Astrocyte of the spinal cord (primary cell): ENCODE measurements at regions not wholly inside any gene's neighbourhood (a gene's known extent, or its start where the extent isn't known, plus 50 kb on each side); places are given as distances from the start of the nearest gene placed in this dataset.

Experiments
- DNase-seq: peaks from one replicate; pipeline ENCODE4 v3.0.0; 2011; ENCODE audit warnings: low read depth, low spot score
- H3K4me3 ChIP-seq: 2 replicates; pipeline ENCODE4 v1.5.1; 2011; ENCODE audit warnings: low read depth, mild to moderate bottlenecking, low read length, moderate library complexity
- in situ Hi-C: cut with HindIII; loops from 2 replicates; pipeline ENCODE4 v1.10.0; 2017; ENCODE audit warnings: low sequenced_read_pairs
- TF ChIP-seq, protein P1 (sequence below): IDR thresholded peaks from 2 replicates; pipeline ENCODE4 v1.5.1; 2012; ENCODE audit warnings: low read depth, mild to moderate bottlenecking, low read length, inconsistent platforms

DNA sequence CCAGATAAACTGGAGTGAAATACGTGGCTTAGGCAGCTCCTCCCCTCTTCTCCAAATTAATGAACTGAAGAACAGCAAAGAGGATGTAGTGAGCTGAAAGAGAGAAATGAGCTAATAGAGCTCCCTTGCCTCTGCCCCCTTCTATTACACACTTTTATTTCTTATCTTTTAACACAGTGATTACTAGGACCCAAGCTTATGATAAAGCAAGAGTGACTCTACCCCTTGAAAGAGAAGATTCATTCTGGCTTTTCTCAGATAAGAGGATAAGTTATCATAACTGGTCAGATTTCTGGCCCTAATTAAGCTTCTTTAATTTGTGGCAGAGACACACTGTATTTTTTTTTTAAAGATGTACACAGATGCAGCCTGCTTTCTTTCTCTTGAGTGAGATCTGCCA, 102.2 kb downstream of the MSTN start:
- in situ Hi-C loops: no loop called here
- TF ChIP-seq, protein P1, sequence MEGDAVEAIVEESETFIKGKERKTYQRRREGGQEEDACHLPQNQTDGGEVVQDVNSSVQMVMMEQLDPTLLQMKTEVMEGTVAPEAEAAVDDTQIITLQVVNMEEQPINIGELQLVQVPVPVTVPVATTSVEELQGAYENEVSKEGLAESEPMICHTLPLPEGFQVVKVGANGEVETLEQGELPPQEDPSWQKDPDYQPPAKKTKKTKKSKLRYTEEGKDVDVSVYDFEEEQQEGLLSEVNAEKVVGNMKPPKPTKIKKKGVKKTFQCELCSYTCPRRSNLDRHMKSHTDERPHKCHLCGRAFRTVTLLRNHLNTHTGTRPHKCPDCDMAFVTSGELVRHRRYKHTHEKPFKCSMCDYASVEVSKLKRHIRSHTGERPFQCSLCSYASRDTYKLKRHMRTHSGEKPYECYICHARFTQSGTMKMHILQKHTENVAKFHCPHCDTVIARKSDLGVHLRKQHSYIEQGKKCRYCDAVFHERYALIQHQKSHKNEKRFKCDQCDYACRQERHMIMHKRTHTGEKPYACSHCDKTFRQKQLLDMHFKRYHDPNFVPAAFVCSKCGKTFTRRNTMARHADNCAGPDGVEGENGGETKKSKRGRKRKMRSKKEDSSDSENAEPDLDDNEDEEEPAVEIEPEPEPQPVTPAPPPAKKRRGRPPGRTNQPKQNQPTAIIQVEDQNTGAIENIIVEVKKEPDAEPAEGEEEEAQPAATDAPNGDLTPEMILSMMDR: no peak
- H3K4me3 ChIP-seq: no peak overlapping the region
- DNase-seq: no peak

DNA sequence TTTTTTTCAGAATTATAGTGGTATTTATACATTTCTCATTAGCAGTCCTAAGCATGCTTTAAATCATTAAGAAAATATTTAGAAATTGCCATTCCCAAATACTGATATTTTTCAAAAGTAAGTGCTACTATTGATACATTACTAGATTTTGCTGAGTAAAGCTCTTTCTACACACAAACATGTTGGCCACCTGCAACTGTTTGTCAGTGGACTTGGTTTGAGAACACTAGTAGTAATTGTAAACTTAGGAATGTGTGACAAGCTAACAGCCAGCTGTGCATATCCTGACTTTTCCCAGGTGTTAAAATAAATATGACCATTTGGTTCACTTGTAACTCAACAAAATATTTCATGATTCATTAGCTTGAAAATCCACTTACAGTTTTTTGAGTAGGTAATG, 103.1 kb downstream of the MSTN start:
- DNase-seq: no peak
- TF ChIP-seq, protein P1: no peak
- in situ Hi-C loops: no loop called here
- H3K4me3 ChIP-seq: no peak overlapping the region

DNA sequence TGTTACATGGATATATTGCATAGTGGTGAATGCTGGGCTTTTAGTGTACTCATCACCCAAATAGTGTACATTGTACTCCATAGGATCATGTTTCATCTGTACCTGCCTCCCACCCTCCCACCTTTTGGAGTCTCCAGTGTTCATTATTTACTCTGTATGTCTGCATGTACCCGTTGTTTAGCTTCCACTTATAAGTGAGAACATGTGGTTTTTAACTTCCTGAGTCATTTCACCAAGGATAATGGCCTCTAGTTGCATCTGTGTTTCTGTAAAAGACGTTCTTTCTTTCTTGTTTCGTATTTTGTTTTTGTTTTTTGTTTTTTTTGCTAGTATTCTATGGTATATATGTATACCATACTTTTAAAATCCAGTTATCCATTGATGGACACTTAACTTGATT, 107.5 kb downstream of the MSTN start:
- in situ Hi-C loops: no loop called here
- TF ChIP-seq, protein P1: no peak
- DNase-seq: no peak
- H3K4me3 ChIP-seq: no peak overlapping the region

DNA sequence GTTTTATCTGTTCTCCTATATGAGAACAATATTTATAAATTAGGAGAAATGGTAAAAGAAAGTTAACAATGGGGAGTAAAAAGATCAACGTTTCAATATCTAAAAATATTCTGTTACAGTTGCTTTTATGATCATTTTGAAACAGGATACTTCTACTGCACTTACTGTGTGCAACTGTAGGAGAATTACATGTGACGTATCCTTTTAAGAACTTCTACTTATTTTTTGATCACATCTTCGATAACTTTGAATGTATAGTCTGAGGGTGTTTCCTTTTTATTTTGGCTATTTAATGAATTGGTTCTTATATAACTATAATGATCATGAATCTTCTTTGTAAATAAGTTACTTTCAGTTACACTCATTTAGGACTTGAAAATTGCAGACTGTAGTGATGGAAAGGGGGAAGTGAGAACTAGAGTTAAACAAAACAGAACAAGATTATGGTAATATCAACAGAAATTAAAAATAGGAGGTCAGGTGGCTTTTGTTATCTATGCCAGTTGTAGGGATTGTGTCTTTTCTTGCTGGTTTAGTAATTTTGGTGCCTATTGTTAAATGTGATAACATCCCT, 109.9 kb downstream of the MSTN start:
- TF ChIP-seq, protein P1: no peak
- H3K4me3 ChIP-seq: no peak overlapping the region
- DNase-seq: no peak
- in situ Hi-C loops: no loop called here

DNA sequence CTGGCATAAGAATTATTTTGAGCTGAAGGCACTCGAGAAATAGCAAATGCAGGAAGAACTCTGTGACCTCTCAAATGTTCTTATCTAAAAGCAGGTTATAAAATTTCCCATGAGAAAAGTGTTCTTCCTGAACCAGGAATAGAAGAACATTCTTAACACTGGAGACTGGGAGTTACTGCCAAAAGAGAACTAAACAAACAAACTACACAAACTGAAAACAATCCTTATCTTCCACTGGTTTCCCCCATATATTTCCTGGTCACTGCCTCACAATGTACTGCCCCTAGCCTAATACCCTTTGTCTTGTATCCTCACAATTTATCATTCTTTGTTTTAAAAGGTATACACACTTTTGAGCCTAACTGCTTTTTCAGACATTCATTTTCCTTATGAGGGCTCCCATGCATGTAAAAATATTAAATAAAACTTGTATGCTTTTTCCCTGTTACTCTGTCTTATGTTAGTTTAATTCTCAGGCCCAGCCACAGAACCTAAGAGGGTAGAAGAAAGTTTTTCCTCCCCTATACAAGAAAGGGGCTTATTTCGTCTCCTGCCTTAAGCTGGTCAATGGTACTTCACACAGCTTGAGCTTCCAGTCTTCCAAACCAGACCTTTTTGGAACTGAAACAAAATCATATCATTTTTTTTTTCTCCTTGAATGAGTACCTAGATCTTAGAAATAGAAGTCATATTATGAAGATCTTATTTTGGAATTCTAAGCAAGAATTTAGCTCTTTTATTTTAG, 110.6 kb downstream of the MSTN start:
- in situ Hi-C loops: no loop called here
- no peak for DNase-seq
- TF ChIP-seq, protein P1: no peak

DNA sequence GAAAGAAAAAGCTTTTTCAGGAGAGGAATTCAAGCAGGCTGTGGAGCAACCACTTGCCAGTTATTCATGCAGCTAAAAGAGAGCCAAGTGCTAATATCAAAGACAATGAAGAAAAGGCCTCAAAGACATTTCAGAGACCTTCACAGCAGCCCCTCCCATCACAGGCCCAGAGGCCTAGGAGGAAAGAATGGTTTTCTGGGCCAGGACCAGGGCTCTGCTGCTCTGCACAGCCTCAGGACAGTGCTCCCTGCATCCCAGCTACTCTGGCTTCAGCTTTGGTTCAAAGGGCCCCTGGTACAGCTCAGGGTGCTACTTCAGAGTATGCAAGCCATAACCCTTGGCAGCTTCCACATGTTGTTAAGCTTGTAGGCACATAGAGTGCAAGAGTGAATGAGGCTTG, 119.5 kb downstream of the MSTN start:
- no peak for DNase-seq
- H3K4me3 ChIP-seq: no peak overlapping the region
- TF ChIP-seq, protein P1: no peak
- in situ Hi-C loops: no loop called here

More for the DNA sequence above, 110.6 kb downstream of the MSTN start:
- no peak overlapping the region for H3K4me3 ChIP-seq
